GM12878 (cell line): ENCODE measurements at regions not wholly inside any gene's neighbourhood (a gene's known extent, or its start where the extent isn't known, plus 50 kb on each side); places are given as distances from the start of the nearest gene placed in this dataset.

Source experiments
- ATAC-seq: fragments of 200-7000 bp; cut with Tn5 transposase; 3 replicates; pipeline ENCODE4 v1.9.1; 2020; ENCODE audit warnings: mild to moderate bottlenecking, moderate library complexity
- BruUV-seq: library from RNA; stranded (reverse); fragments of 400-500 nt; replicated peaks from 2 replicates; lab custom pipeline; 2021; lab: Mats Ljungman, UMichigan
- CTCF ChIA-PET: fragments of 300-600 bp; sonication (Branson Sonifier 250); formaldehyde crosslinking; extraction: SDS; loops from one replicate; lab custom pipeline; 2021; ENCODE audit warnings: inconsistent platforms; lab: Yijun Ruan, JAX
- POLR2A ChIA-PET: fragments of 350-600 bp; formaldehyde crosslinking; extraction: SDS; loops from one replicate; lab custom pipeline; 2021; ENCODE audit warnings: inconsistent platforms; lab: Charles Lee
- RAD21 ChIA-PET: fragments of 300-600 bp; sonication (Branson Sonifier 250); formaldehyde crosslinking; loops from one replicate; lab custom pipeline; 2023; ENCODE audit warnings: antibody characterized with exemption; ENCODE audit not compliant: unreplicated experiment; lab: Charles Lee
- SMC1A ChIA-PET: fragments of 300-600 bp; sonication (Branson Sonifier 250); formaldehyde crosslinking; loops from one replicate; lab custom pipeline; 2023; ENCODE audit not compliant: unreplicated experiment, uncharacterized antibody; lab: Charles Lee
- DNase-seq: peaks from one replicate; pipeline ENCODE4 v3.0.0-alpha.2; 2011; ENCODE audit warnings: low read depth, low spot score
- FAIRE-seq: peaks from 3 replicates; lab custom pipeline; 2011; peaks lifted over from hg19 to GRCh38; lab: Jason Lieb, UNC
- H2AFZ ChIP-seq: 2 replicates; pipeline ENCODE4 v1.6.0; 2011; ENCODE audit warnings: low read depth, low read length, control low read depth; ENCODE audit not compliant: control insufficient read depth
- H3K27ac ChIP-seq: 2 replicates; pipeline ENCODE4 v1.5.1; 2011; ENCODE audit warnings: control low read depth; ENCODE audit not compliant: control insufficient read depth, insufficient read depth
- H3K27me3 ChIP-seq, 2 experiments: replicated peaks in 1 of 2; 2 replicates each; pipeline versions ENCODE4 v1.6.0 to v1.6.1; 2011; ENCODE audit warnings: low read length in 1 of 2; ENCODE audit not compliant: control insufficient read depth in 2 of 2, insufficient read depth in 2 of 2
- H3K36me3 ChIP-seq, 2 experiments: 2 replicates each; pipeline ENCODE4 v1.5.1; 2011; ENCODE audit warnings: low read length in 1 of 2; ENCODE audit not compliant: control insufficient read depth in 2 of 2, insufficient read depth in 2 of 2
- H3K4me1 ChIP-seq: 2 replicates; pipeline ENCODE4 v1.6.1; 2011; ENCODE audit warnings: mild to moderate bottlenecking, low read length, moderate library complexity, mixed read lengths; ENCODE audit not compliant: control insufficient read depth, insufficient read depth
- H3K4me2 ChIP-seq: 2 replicates; pipeline ENCODE4 v1.6.0; 2011; ENCODE audit warnings: control low read depth; ENCODE audit not compliant: control insufficient read depth, insufficient read depth
- H3K4me3 ChIP-seq: fragments of 200-600 bp; sonication (generic); 2 replicates; pipeline ENCODE4 v1.5.1; 2016
- H3K79me2 ChIP-seq: 2 replicates; pipeline ENCODE4 v1.6.0; 2011; ENCODE audit warnings: low read length; ENCODE audit not compliant: control insufficient read depth, insufficient read depth
- H3K9ac ChIP-seq: 2 replicates; pipeline ENCODE4 v1.8.0; 2011; ENCODE audit warnings: low read length, control low read depth, mixed read lengths; ENCODE audit not compliant: control insufficient read depth, insufficient read depth
- H3K9me3 ChIP-seq: replicated peaks from 3 replicates; pipeline ENCODE4 v1.5.1; 2011; ENCODE audit warnings: mild to moderate bottlenecking, low read length; ENCODE audit not compliant: control insufficient read depth, insufficient read depth
- H4K20me1 ChIP-seq: 2 replicates; pipeline ENCODE4 v1.6.0; 2011; ENCODE audit not compliant: control insufficient read depth, insufficient read depth
- HDAC6 ChIP-seq: fragments of 200-600 bp; sonication (generic); IDR thresholded peaks from one replicate; pipeline ENCODE4 v1.8.0; 2017; ENCODE audit warnings: antibody characterized with exemption; ENCODE audit not compliant: unreplicated experiment
- MTA2 ChIP-seq: fragments of 450-650 bp; IDR thresholded peaks from 2 replicates; pipeline ENCODE4 v1.6.1; 2016; ENCODE audit warnings: low read depth, mild to moderate bottlenecking, moderate library complexity
- RFX5 ChIP-seq: IDR thresholded peaks from 2 replicates; pipeline ENCODE4 v1.6.1; 2011; ENCODE audit warnings: low read depth, low read length, improper control_type of control experiment
- WGBS: methylation state at CpG from one replicate; pipeline ENCODE4 v1.1.6; 2016; ENCODE audit warnings: low lambda C conversion rate; ENCODE audit not compliant: insufficient replicate concordance, insufficient coverage; ENCODE audit errors: missing lambda C conversion rate; 5-methylcytosine and 5-hydroxymethylcytosine counted together
- in situ Hi-C: fragments of 300-500 bp; cut with MboI; formaldehyde crosslinking; loops from 9 replicates; pipeline ENCODE4 v1.14.3; 2018; ENCODE audit warnings: mixed read lengths
- intact Hi-C: fragments of 100-400 bp; cut with micrococcal nuclease; formaldehyde crosslinking; loops from one replicate; pipeline ENCODE4 v1.14.2; 2022; ENCODE audit not compliant: unreplicated experiment
- TF ChIP-seq, protein P1 (sequence below): fragments of 150-350 bp; IDR thresholded peaks from 2 replicates; pipeline ENCODE4 v1.6.1; 2016; ENCODE audit warnings: low read depth, low read length
- TF ChIP-seq, protein P2 (sequence below): fragments of 450-650 bp; IDR thresholded peaks from 2 replicates; pipeline ENCODE4 v1.6.1; 2017; ENCODE audit warnings: mild to moderate bottlenecking, moderate library complexity
- TF ChIP-seq, protein P3 (sequence below): fragments of 450-650 bp; IDR thresholded peaks from 2 replicates; pipeline ENCODE4 v1.6.1; 2016; ENCODE audit warnings: mild to moderate bottlenecking, moderate library complexity, borderline replicate concordance

DNA sequence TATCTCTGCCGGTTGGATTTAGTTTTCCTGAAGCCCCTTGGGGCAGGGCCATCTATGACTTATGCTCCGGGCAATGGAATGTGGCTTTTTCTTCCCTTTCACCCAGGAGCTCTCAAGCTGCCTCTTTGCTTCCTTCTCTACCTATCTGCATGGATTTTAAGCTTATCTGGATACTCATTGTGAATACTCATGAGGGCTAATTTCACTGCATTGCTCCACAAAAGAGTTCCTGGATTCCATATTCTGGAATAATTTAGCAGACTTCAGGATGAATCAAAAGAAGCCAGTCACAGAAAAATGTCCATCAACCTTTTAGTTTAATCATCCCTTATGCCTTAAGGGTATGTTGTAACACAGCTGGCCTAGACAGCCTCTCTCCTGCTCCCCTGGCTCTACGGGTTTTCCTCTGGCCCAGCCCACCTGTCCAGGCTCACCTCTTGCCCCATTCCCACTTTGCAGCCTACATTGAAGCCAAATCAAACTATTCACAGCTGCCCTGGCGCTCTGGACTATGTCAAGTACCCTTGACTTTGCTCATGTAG is 122.8 kb upstream of the RMDN2 start:
- no TSS peak for BruUV-seq
- DNase-seq, result no peak
- no peak overlapping the region for H3K9ac ChIP-seq
- H3K9me3 ChIP-seq, result no peaks in the 10 kb centered on the region
- H3K4me2 ChIP-seq, result no peak overlapping the region
- in situ Hi-C loops, result no loop called here
- H3K36me3 ChIP-seq, result no peaks in the 10 kb centered on the region
- FAIRE-seq, result no peak
- no peak overlapping the region for H3K4me3 ChIP-seq
- peaks cover 3% of the 10 kb centered on the region; the same call in 1 of the 2 replicates for H3K4me1 ChIP-seq
- WGBS, result 40% methylated on average over 4 of the region's 4 CpGs
- no peaks in the 10 kb centered on the region for H3K79me2 ChIP-seq
- ChIA-PET CTCF (interaction anchor here (0.6 to 1.2 kb wide), 2 partner anchors 16 to 374 kb away, joined by 3 read pairs; no protein-coding TSS in a partner anchor), SMC1A (interaction anchor here (0.8 to 0.9 kb wide), 2 partner anchors 45 to 387 kb away, joined by 3 read pairs; no protein-coding TSS in a partner anchor), POLR2A (no interaction called here), RAD21 (no interaction called here)
- no peaks in the 10 kb centered on the region for H3K27me3 ChIP-seq
- TF ChIP-seq, protein P1, sequence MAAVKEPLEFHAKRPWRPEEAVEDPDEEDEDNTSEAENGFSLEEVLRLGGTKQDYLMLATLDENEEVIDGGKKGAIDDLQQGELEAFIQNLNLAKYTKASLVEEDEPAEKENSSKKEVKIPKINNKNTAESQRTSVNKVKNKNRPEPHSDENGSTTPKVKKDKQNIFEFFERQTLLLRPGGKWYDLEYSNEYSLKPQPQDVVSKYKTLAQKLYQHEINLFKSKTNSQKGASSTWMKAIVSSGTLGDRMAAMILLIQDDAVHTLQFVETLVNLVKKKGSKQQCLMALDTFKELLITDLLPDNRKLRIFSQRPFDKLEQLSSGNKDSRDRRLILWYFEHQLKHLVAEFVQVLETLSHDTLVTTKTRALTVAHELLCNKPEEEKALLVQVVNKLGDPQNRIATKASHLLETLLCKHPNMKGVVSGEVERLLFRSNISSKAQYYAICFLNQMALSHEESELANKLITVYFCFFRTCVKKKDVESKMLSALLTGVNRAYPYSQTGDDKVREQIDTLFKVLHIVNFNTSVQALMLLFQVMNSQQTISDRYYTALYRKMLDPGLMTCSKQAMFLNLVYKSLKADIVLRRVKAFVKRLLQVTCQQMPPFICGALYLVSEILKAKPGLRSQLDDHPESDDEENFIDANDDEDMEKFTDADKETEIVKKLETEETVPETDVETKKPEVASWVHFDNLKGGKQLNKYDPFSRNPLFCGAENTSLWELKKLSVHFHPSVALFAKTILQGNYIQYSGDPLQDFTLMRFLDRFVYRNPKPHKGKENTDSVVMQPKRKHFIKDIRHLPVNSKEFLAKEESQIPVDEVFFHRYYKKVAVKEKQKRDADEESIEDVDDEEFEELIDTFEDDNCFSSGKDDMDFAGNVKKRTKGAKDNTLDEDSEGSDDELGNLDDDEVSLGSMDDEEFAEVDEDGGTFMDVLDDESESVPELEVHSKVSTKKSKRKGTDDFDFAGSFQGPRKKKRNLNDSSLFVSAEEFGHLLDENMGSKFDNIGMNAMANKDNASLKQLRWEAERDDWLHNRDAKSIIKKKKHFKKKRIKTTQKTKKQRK, result no peak
- TF ChIP-seq RFX5 (no peak), HDAC6 (no peak), MTA2 (no peak)
- TF ChIP-seq, protein P2, sequence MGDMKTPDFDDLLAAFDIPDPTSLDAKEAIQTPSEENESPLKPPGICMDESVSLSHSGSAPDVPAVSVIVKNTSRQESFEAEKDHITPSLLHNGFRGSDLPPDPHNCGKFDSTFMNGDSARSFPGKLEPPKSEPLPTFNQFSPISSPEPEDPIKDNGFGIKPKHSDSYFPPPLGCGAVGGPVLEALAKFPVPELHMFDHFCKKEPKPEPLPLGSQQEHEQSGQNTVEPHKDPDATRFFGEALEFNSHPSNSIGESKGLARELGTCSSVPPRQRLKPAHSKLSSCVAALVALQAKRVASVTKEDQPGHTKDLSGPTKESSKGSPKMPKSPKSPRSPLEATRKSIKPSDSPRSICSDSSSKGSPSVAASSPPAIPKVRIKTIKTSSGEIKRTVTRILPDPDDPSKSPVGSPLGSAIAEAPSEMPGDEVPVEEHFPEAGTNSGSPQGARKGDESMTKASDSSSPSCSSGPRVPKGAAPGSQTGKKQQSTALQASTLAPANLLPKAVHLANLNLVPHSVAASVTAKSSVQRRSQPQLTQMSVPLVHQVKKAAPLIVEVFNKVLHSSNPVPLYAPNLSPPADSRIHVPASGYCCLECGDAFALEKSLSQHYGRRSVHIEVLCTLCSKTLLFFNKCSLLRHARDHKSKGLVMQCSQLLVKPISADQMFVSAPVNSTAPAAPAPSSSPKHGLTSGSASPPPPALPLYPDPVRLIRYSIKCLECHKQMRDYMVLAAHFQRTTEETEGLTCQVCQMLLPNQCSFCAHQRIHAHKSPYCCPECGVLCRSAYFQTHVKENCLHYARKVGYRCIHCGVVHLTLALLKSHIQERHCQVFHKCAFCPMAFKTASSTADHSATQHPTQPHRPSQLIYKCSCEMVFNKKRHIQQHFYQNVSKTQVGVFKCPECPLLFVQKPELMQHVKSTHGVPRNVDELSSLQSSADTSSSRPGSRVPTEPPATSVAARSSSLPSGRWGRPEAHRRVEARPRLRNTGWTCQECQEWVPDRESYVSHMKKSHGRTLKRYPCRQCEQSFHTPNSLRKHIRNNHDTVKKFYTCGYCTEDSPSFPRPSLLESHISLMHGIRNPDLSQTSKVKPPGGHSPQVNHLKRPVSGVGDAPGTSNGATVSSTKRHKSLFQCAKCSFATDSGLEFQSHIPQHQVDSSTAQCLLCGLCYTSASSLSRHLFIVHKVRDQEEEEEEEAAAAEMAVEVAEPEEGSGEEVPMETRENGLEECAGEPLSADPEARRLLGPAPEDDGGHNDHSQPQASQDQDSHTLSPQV, result no peak
- TF ChIP-seq, protein P3, sequence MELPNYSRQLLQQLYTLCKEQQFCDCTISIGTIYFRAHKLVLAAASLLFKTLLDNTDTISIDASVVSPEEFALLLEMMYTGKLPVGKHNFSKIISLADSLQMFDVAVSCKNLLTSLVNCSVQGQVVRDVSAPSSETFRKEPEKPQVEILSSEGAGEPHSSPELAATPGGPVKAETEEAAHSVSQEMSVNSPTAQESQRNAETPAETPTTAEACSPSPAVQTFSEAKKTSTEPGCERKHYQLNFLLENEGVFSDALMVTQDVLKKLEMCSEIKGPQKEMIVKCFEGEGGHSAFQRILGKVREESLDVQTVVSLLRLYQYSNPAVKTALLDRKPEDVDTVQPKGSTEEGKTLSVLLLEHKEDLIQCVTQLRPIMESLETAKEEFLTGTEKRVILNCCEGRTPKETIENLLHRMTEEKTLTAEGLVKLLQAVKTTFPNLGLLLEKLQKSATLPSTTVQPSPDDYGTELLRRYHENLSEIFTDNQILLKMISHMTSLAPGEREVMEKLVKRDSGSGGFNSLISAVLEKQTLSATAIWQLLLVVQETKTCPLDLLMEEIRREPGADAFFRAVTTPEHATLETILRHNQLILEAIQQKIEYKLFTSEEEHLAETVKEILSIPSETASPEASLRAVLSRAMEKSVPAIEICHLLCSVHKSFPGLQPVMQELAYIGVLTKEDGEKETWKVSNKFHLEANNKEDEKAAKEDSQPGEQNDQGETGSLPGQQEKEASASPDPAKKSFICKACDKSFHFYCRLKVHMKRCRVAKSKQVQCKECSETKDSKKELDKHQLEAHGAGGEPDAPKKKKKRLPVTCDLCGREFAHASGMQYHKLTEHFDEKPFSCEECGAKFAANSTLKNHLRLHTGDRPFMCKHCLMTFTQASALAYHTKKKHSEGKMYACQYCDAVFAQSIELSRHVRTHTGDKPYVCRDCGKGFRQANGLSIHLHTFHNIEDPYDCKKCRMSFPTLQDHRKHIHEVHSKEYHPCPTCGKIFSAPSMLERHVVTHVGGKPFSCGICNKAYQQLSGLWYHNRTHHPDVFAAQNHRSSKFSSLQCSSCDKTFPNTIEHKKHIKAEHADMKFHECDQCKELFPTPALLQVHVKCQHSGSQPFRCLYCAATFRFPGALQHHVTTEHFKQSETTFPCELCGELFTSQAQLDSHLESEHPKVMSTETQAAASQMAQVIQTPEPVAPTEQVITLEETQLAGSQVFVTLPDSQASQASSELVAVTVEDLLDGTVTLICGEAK, result no peak
- no peak overlapping the region for H2AFZ ChIP-seq
- no peak overlapping the region for H3K27ac ChIP-seq
- intact Hi-C loops, result no loop called here
- no peaks in the 10 kb centered on the region for H4K20me1 ChIP-seq
- ATAC-seq, result no peak
